Coronary artery (tissue), 2 donors: ENCODE measurements at regions not wholly inside any gene's neighbourhood (a gene's known extent, or its start where the extent isn't known, plus 50 kb on each side); places are given as distances from the start of the nearest gene placed in this dataset.
"Not testable (repeated sequence)": the region's sequence is repeated elsewhere in the genome, so short reads cannot be mapped to it uniquely, and the experiment has no call there.

Experiments
- DNase-seq: peaks from one replicate; pipeline ENCODE4 v3.0.0-alpha.2; 2017; ENCODE audit warnings: low spot score
- H3K27ac ChIP-seq, 2 donors: fragments of 200-600 bp; sonication (generic); one replicate each; pipeline ENCODE4 v1.5.1; 2016 to 2019
- H3K4me3 ChIP-seq: fragments of 200-600 bp; sonication (generic); 2 replicates; pipeline ENCODE4 v1.5.1; 2016; ENCODE audit warnings: mild to moderate bottlenecking, moderate library complexity
- CTCF ChIP-seq: fragments of 200-600 bp; sonication (generic); IDR thresholded peaks from one replicate; pipeline ENCODE4 v1.5.1; 2019; ENCODE audit warnings: antibody characterized with exemption

DNA sequence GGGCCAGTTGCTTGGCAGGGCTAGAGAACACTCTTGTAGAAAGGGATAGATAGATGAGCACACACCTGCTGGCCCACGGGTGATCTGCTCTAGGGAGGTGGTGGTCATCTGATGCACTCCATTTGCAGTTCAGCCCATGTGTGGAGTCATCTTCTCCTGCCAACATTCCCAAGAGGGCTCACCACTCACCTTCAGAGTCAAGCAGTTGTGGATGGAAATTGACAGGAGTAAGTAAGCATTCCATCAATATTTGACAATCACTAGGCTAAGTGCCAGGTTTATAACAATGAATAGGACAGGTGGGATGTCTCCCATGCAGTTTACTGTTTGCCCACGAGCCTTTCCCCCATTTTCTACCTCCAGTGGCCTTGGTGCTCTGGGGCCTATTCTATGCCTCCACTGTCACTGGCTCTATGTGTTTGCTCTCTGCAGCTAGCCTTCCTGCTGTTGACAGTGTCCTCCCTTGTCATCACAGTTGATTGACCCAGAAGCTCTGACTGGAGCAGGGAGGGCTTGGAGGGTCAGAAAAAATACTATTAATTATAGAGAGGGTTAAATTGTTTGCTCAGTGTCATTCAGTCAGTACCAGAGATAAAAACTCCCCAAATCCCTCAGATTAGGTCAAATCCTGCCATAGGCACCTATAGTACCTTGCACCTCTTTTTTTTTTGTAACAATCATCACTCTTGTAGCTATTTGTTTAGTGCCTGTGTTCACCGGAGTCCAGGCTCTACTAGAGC, 134.6 kb upstream of the PZP start:
- no peak for DNase-seq
- TF ChIP-seq CTCF: no peak

DNA sequence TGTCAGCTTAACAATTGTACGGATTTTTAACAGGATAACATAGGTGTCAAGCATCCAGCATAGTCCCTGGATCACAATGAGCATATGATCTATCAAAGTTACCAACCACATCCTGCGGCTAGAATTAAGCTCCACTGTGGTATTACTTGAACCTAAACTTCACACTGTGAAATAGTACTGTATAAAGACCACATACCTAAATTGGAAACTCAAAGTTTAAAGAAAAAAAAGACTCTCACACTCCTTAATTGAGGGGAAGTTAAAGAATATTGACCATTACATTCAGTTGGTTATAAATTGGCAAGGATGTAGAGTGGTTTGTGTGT, 133.0 kb upstream of the PZP start:
- Histone ChIP-seq H3K4me3 (no peak overlapping the region), H3K27ac (no peak overlapping the region)
- DNase-seq: no peak
- no peak for TF ChIP-seq CTCF

More for the DNA sequence above, 134.6 kb upstream of the PZP start:
- H3K27ac ChIP-seq: no peak overlapping the region
- H3K4me3 ChIP-seq: no peak overlapping the region

- H3K27ac ChIP-seq: no peak overlapping the region
- no peak for TF ChIP-seq CTCF
- no peak overlapping the region for H3K4me3 ChIP-seq
- DNase-seq: no peak
These were observed 132.4 kb upstream of the PZP start for GRCh38 chr12:9340422-9341259.

- no peak for TF ChIP-seq CTCF
- H3K27ac ChIP-seq: no peak overlapping the region
These were observed 129.5 kb upstream of the PZP start for GRCh38 chr12:9337656-9338055.

DNA sequence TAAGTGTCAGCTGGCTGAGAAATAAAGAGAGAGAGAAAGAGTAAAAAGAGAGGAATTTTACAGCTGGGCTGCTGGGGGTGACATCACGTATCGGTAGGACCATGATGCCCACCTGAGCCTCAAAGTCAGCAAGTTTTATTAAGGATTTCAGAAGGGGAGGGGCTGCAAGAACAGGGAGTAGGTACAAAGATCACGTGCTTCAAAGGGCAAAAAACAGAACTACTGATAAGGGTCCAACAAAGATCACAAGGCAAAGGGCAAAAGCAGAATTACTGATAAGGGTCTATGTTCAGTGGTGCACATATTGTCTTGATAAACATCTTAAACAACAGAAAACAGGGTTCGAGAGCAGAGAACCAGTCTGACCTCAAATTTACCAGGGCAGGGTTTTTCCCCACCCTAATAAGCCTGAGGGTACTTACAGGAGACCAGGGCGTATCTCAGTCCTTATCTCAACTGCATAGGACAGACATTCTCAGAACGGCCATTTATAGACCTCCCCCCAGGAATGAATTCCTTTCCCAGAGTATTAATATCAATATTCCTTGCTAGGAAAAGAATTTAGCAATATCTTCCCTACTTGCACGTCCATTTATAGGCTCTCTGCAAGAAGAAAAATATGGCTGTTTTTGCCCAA, 128.3 kb upstream of the PZP start:
- not testable (repeated sequence) for H3K27ac ChIP-seq, H3K4me3 ChIP-seq, DNase-seq

More at GRCh38 chr12:9337656-9338055, 129.5 kb upstream of the PZP start:
- H3K4me3 ChIP-seq: no peak overlapping the region
- DNase-seq: no peak

- DNase-seq: no peak
- Histone ChIP-seq H3K27ac (no peak overlapping the region), H3K4me3 (no peak overlapping the region)
- no peak for TF ChIP-seq CTCF
These were observed 127.7 kb upstream of the PZP start for GRCh38 chr12:9335867-9336266.

DNA sequence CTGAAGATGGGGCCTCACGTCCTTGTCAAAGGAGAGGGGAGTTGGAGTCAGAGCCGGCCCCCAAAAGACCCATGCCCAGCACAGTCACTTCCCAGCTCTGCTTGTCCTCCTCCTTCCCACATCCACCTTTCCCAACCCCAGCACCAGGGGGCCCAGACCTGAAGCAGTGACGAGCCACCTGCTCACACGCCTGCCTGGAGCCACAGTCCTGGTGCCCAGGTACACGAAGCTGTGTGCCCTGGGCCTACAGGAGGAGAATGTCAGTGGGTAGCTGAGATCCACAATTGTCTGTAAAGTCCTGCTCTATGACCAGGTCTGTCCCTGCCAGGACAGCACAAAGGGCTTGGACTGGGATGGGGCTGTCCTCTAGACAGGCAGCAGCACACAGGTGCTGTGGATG, 126.8 kb upstream of the PZP start:
- Histone ChIP-seq H3K4me3 (no peak overlapping the region), H3K27ac (no peak overlapping the region)
- no peak for TF ChIP-seq CTCF
- no peak for DNase-seq
